Panc1 (cell line): ENCODE measurements at regions not wholly inside any gene's neighbourhood (a gene's known extent, or its start where the extent isn't known, plus 50 kb on each side); places are given as distances from the start of the nearest gene placed in this dataset.
"Not testable (repeated sequence)": the region's sequence is repeated elsewhere in the genome, so short reads cannot be mapped to it uniquely, and the experiment has no call there.

Experiments
- ATAC-seq: fragments of 200-7000 bp; cut with Tn5 transposase; 2 replicates; pipeline ENCODE4 v1.9.1; 2020; ENCODE audit warnings: mild to moderate bottlenecking, moderate library complexity
- BruUV-seq: library from RNA; stranded (reverse); fragments of 400-500 nt; replicated peaks from 2 replicates; lab custom pipeline; 2021; lab: Mats Ljungman, UMichigan
- CTCF ChIA-PET: fragments of 300-600 bp; sonication (Branson Sonifier 250); formaldehyde crosslinking; loops from one replicate; lab custom pipeline; 2022; ENCODE audit warnings: antibody characterized with exemption; lab: Charles Lee
- POLR2A ChIA-PET: fragments of 300-600 bp; sonication (Branson Sonifier 250); formaldehyde crosslinking; loops from one replicate; lab custom pipeline; 2022; ENCODE audit warnings: antibody characterized with exemption; lab: Charles Lee
- DNase-seq: peaks from one replicate; pipeline ENCODE4 v3.0.0-alpha.2; 2010; ENCODE audit warnings: low read depth, low spot score
- H3K27ac ChIP-seq: 2 replicates; pipeline ENCODE4 v1.5.1; 2011; ENCODE audit warnings: mild to moderate bottlenecking, low read length, inconsistent platforms
- H3K27me3 ChIP-seq: fragments of 200-500 bp; sonication (Bioruptor generic); 2 replicates; pipeline ENCODE4 v1.6.0; 2014; ENCODE audit warnings: low read length, inconsistent platforms; ENCODE audit not compliant: control insufficient read depth, insufficient read depth
- H3K36me3 ChIP-seq: fragments of 200-500 bp; sonication (Bioruptor generic); 2 replicates; pipeline ENCODE4 v1.5.1; 2014; ENCODE audit warnings: inconsistent platforms, mild to moderate bottlenecking, low read length, moderate library complexity; ENCODE audit not compliant: control insufficient read depth, insufficient read depth
- H3K4me1 ChIP-seq: 2 replicates; pipeline ENCODE4 v1.5.1; 2011; ENCODE audit warnings: inconsistent platforms, mild to moderate bottlenecking, low read length, moderate library complexity; ENCODE audit not compliant: control insufficient read depth, insufficient read depth
- H3K4me3 ChIP-seq, 2 experiments: 2 replicates each; pipeline ENCODE4 v1.5.1; 2011 to 2012; ENCODE audit warnings: low read depth in 2 of 2, low read length in 2 of 2, mild to moderate bottlenecking in 2 of 2, inconsistent platforms in 1 of 2, moderate library complexity in 1 of 2
- H3K9me3 ChIP-seq: fragments of 200-500 bp; sonication (Bioruptor generic); 2 replicates; pipeline ENCODE4 v1.5.1; 2014; ENCODE audit warnings: low read depth, mild to moderate bottlenecking, inconsistent platforms, low read length, moderate library complexity; ENCODE audit not compliant: control insufficient read depth, insufficient read depth
- POLR2AphosphoS5 ChIP-seq: IDR thresholded peaks from 2 replicates; pipeline ENCODE4 v1.6.1; 2012; ENCODE audit warnings: mild to moderate bottlenecking, low read depth, low read length, moderate library complexity
- SIN3A ChIP-seq: IDR thresholded peaks from 2 replicates; pipeline ENCODE4 v1.6.1; 2012; ENCODE audit warnings: low read depth, mild to moderate bottlenecking, low read length, moderate library complexity, borderline replicate concordance; ENCODE audit not compliant: insufficient read depth
- TCF7L2 ChIP-seq: IDR thresholded peaks from 2 replicates; pipeline ENCODE4 v1.6.1; 2011; ENCODE audit warnings: mild to moderate bottlenecking, low read depth, low read length, inconsistent platforms
- in situ Hi-C: cut with HindIII; loops from 2 replicates; pipeline ENCODE4 v1.10.0; 2016; ENCODE audit warnings: low sequenced_read_pairs, low pct_unique_long_range_greater_than_20kb
- intact Hi-C: fragments of 100-400 bp; cut with micrococcal nuclease; formaldehyde crosslinking; loops from one replicate; pipeline ENCODE4 v1.10.0; 2022; ENCODE audit not compliant: unreplicated experiment
- TF ChIP-seq, protein P1 (sequence below), 2 experiments: IDR thresholded peaks; 2 replicates each; pipeline ENCODE4 v1.6.1; 2011 to 2012; ENCODE audit warnings: low read depth in 2 of 2, control low read depth in 1 of 2, low read length in 1 of 2, mild to moderate bottlenecking in 1 of 2, moderate library complexity in 1 of 2; ENCODE audit not compliant: insufficient read depth in 1 of 2
- TF ChIP-seq, protein P2 (sequence below): fragments of 450-650 bp; IDR thresholded peaks from 2 replicates; pipeline ENCODE4 v1.5.1; 2017; ENCODE audit warnings: mild to moderate bottlenecking

DNA sequence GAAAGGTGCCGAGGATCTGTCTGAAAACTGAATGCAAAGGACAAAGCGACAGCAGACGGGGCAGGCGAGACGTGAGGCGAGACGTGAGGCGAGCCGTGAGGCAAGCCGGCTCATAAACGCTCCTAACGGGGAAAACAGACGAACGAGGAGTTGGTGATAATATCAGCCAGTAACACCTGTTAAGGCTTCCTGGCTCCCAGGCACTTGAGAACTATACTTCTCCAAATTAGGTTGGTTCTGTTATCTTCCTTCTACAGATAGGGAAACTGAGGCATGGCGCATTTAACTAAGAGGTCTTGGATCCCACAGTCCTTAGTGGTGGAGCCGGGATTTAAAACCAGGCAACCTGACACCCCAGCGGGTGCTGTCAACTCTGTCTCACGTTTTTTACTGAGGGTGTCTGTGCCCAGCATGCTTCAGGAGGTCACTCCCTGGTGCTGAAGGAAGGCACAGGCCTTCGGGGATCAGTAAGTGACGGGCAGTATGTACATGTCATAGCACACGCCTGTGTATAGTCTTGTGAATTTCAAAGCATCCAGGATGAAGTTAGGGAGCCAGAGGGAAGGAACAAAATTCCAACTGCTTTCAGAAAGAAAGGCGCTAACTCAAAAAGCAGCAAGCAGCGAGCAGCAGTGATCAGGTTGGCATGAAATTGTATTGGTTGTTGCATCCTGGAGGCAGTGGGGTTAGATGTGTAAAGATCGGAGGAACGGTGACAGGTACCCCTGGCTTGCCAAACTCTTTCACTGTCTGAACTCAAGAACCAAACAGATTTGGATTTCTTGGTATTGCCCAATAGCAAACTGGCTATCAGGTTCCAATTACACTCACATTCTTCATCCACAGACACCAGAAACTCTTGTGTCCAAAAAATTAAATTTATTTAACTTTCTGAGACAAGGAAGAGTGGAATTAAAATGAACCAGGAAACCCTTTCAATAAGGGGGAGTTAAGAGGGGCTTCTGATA lies 318.7 kb downstream of the THBS2 start:
- in situ Hi-C loops, result no loop called here
- H3K27ac ChIP-seq, result no peak overlapping the region
- no peaks in the 10 kb centered on the region for H3K36me3 ChIP-seq
- intact Hi-C loops, result no loop called here
- peaks cover 5% of the 10 kb centered on the region; the same call in 1 of the 2 replicates for H3K27me3 ChIP-seq
- no peaks in the 10 kb centered on the region for H3K4me1 ChIP-seq
- TF ChIP-seq, protein P1, sequence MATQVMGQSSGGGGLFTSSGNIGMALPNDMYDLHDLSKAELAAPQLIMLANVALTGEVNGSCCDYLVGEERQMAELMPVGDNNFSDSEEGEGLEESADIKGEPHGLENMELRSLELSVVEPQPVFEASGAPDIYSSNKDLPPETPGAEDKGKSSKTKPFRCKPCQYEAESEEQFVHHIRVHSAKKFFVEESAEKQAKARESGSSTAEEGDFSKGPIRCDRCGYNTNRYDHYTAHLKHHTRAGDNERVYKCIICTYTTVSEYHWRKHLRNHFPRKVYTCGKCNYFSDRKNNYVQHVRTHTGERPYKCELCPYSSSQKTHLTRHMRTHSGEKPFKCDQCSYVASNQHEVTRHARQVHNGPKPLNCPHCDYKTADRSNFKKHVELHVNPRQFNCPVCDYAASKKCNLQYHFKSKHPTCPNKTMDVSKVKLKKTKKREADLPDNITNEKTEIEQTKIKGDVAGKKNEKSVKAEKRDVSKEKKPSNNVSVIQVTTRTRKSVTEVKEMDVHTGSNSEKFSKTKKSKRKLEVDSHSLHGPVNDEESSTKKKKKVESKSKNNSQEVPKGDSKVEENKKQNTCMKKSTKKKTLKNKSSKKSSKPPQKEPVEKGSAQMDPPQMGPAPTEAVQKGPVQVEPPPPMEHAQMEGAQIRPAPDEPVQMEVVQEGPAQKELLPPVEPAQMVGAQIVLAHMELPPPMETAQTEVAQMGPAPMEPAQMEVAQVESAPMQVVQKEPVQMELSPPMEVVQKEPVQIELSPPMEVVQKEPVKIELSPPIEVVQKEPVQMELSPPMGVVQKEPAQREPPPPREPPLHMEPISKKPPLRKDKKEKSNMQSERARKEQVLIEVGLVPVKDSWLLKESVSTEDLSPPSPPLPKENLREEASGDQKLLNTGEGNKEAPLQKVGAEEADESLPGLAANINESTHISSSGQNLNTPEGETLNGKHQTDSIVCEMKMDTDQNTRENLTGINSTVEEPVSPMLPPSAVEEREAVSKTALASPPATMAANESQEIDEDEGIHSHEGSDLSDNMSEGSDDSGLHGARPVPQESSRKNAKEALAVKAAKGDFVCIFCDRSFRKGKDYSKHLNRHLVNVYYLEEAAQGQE (IDR thresholded peaks at IDR 0.05; ENCODE audit: insufficient read depth in 1 of 2, low read depth in 2 of 2, low read length in 1 of 2), result no peak
- TF ChIP-seq SIN3A (no peak), POLR2AphosphoS5 (no peak), TCF7L2 (no peak)
- TF ChIP-seq, protein P2, sequence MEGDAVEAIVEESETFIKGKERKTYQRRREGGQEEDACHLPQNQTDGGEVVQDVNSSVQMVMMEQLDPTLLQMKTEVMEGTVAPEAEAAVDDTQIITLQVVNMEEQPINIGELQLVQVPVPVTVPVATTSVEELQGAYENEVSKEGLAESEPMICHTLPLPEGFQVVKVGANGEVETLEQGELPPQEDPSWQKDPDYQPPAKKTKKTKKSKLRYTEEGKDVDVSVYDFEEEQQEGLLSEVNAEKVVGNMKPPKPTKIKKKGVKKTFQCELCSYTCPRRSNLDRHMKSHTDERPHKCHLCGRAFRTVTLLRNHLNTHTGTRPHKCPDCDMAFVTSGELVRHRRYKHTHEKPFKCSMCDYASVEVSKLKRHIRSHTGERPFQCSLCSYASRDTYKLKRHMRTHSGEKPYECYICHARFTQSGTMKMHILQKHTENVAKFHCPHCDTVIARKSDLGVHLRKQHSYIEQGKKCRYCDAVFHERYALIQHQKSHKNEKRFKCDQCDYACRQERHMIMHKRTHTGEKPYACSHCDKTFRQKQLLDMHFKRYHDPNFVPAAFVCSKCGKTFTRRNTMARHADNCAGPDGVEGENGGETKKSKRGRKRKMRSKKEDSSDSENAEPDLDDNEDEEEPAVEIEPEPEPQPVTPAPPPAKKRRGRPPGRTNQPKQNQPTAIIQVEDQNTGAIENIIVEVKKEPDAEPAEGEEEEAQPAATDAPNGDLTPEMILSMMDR, result no peak
- H3K4me3 ChIP-seq, result no peak overlapping the region
- H3K9me3 ChIP-seq, result peaks cover 10% of the 10 kb centered on the region; the same call in 1 of the 2 replicates
- BruUV-seq, result no TSS peak
- ATAC-seq (no peak), DNase-seq (no peak)
- ChIA-PET POLR2A (no interaction called here), CTCF (no interaction called here)

DNA sequence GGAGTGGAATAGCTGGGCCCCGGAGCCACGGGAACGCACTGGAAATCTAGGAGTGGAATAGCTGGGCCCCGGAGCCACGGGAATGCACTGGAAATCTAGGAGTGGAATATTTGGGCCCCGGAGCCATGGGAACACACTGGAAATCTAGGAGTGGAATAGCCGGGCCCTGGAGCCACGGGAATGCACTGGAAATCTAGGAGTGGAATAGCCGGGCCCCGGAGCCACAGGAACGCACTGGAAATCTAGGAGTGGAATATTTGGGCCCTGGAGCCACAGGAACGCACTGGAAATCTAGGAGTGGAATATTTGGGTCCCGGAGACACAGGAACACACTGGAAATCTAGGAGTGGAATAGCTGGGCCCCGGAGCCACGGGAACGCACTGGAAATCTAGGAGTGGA lies 321.5 kb downstream of the THBS2 start:
- POLR2A ChIA-PET, result interaction anchor here (0.7 kb wide), 1 partner anchor 111 kb away, joined by 5 read pairs; no protein-coding TSS in a partner anchor
- intact Hi-C loops, DNase-seq, BruUV-seq, ATAC-seq, CTCF ChIA-PET, H3K4me1 ChIP-seq, H3K27me3 ChIP-seq, in situ Hi-C loops, H3K36me3 ChIP-seq, H3K27ac ChIP-seq, H3K4me3 ChIP-seq: not testable (repeated sequence)
- H3K9me3 ChIP-seq, result peaks cover 10% of the 10 kb centered on the region; the same call in 1 of the 2 replicates

DNA sequence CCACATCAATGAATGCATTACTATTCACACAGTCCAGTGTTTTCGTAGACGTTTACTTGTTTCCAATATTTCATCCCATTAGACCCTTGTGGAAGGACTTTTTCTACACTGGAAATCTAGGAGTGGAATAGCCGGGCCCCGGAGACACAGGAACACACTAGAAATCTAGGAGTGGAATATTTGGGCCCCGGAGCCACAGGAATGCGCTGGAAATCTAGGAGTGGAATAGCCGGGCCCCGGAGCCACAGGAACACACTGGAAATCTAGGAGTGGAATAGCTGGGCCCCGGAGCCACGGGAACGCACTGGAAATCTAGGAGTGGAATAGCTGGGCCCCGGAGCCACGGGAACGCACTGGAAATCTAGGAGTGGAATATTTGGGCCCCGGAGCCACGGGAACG lies 322.6 kb downstream of the THBS2 start:
- H3K4me1 ChIP-seq, H3K27ac ChIP-seq, intact Hi-C loops, DNase-seq, H3K27me3 ChIP-seq, in situ Hi-C loops, CTCF ChIA-PET, POLR2A ChIA-PET, H3K4me3 ChIP-seq, H3K36me3 ChIP-seq, BruUV-seq, ATAC-seq: not testable (repeated sequence)
- peaks cover 10% of the 10 kb centered on the region; the same call in 1 of the 2 replicates for H3K9me3 ChIP-seq
